ENCODE measurements at regions not wholly inside any gene's neighbourhood (a gene's known extent, or its start where the extent isn't known, plus 50 kb on each side); places are given as distances from the start of the nearest gene placed in this dataset.

- H3K9ac ChIP-seq (ENCODE audit: extremely low read depth, insufficient read length, low read length) = no peak overlapping the region
- no peak overlapping the region for H3K18ac ChIP-seq (ENCODE audit: insufficient read length, low read depth, low read length)
- H4K91ac ChIP-seq (ENCODE audit: insufficient read length, low read depth, low read length) = no peak overlapping the region
- Mint-ChIP-seq H3K4me3 (no peak overlapping the region), H3K27me3 (ENCODE audit: low read depth) (no peaks in the 10 kb centered on the region), H3K36me3 (ENCODE audit: insufficient read depth in 1 of 3, low read depth in 3 of 3) (no peaks in the 10 kb centered on the region), H3K9me3 (no peaks in the 10 kb centered on the region), H3K27ac (no peak overlapping the region), H3K4me1 (no peaks in the 10 kb centered on the region)
- TF ChIP-seq CTCF (conservative IDR thresholded peaks at IDR 0.05) = no peak
- no peaks in the 10 kb centered on the region for H4K20me1 ChIP-seq (ENCODE audit: control insufficient read depth, insufficient read depth, insufficient read length)
- no peak overlapping the region for H3K23ac ChIP-seq (ENCODE audit: insufficient read length, low read depth, low read length)
- H3K79me1 ChIP-seq (ENCODE audit: insufficient read depth, low read depth, low read length, poor library complexity, severe bottlenecking) = no peaks in the 10 kb centered on the region
- H3K4me2 ChIP-seq (ENCODE audit: insufficient read depth, insufficient read length, low read length) = no peak overlapping the region
- H3K56ac ChIP-seq (ENCODE audit: insufficient read length, low read depth, low read length) = no peak overlapping the region
- DNase-seq = no peak
- H2AK5ac ChIP-seq (ENCODE audit: insufficient read length, low read length) = no peak overlapping the region
- no CpG with 5 or more reads among the region's 5 CpGs for WGBS (ENCODE audit: extremely low coverage, insufficient read length, low lambda C conversion rate)
- H3K79me2 ChIP-seq (ENCODE audit: insufficient read depth, low read length) = no peaks in the 10 kb centered on the region
- H3K23me2 ChIP-seq (ENCODE audit: insufficient read length, low read depth, low read length, poor library complexity, severe bottlenecking) = no peaks in the 10 kb centered on the region
- H4K8ac ChIP-seq (replicated peaks; ENCODE audit: insufficient read length, low read depth, low read length) = no peak overlapping the region
- H3K9me3 ChIP-seq (ENCODE audit: control insufficient read depth, low read depth, low read length) = no peaks in the 10 kb centered on the region
- no peaks in the 10 kb centered on the region for H3K27me3 ChIP-seq (ENCODE audit: insufficient read depth, low read length)
- no peak overlapping the region for H4K5ac ChIP-seq (ENCODE audit: insufficient read length, low read depth, low read length)
- no peak overlapping the region for H3K27ac ChIP-seq (ENCODE audit: insufficient read length, low read depth, low read length)
- no peak overlapping the region for H3K14ac ChIP-seq (ENCODE audit: insufficient read depth, low read length)
- H2BK15ac ChIP-seq (ENCODE audit: low read depth, low read length) = no peak overlapping the region
- no peak overlapping the region for H3T11ph ChIP-seq (ENCODE audit: low read length)
- no peak overlapping the region for H2AFZ ChIP-seq (ENCODE audit: low read length)
- H2BK120ac ChIP-seq (ENCODE audit: low read depth, low read length, poor library complexity, severe bottlenecking) = no peak overlapping the region
- no peak overlapping the region for H3K4ac ChIP-seq (ENCODE audit: low read depth, low read length)
- no peak overlapping the region for H2BK20ac ChIP-seq (ENCODE audit: low read depth, low read length, poor library complexity, severe bottlenecking)
- H2BK12ac ChIP-seq (ENCODE audit: insufficient read length, low read depth, low read length) = no peak overlapping the region
- no peak overlapping the region for H2BK5ac ChIP-seq (ENCODE audit: insufficient read length, low read length)
- no peaks in the 10 kb centered on the region for H3K4me1 ChIP-seq (ENCODE audit: insufficient read depth, low read length)
Observed at GRCh38 chr2:146385031-146385430, 1459.8 kb upstream of the ACVR2A start.
